ENCODE measurements at regions not wholly inside any gene's neighbourhood (a gene's known extent, or its start where the extent isn't known, plus 50 kb on each side); places are given as distances from the start of the nearest gene placed in this dataset.

DNA sequence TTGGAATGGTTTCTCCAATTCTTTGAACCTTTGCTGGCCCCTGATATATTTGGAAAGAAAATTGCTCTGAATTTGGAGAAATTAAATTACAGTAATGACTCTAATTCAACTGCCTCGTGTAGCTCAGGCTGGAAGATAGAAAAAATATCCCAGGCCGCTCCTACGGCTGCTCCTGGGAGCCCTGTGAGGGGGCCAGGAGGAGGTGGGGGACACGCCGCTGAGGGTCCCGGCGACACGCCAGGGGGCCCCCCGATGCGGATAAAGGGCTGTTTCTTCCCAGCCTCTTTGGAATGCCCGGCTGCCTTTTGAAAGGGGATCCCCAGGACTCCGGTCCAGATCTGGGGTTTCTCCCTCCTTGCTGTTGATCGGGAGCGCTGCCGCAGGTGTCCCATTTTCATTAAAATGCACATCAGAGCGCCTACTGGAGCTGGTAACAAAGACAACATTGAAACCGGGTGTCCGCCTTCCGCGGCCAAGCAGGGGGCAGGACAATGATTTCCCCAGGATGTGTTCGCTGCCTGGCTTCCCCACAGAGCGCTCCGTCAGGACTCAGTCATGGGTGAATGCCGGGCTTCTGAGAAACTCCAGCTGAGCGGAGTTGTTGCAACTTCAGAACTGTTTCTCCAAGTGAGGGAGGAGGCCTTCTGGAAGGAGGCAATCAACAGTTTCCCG is 200.1 kb upstream of the KBTBD8 start (continued):
- TF ChIP-seq SRF (IDR thresholded peaks at IDR 0.05; ENCODE audit: low read depth, low read length) (no peak), HDAC6 (IDR thresholded peaks at IDR 0.05; ENCODE audit: low read depth, low read length) (no peak), SP4 (IDR thresholded peaks at IDR 0.05; ENCODE audit: low read length) (no peak), POLR2A (IDR thresholded peaks at IDR 0.05; ENCODE audit: control extremely low read depth in 1 of 2, low read depth in 2 of 2, low read length in 2 of 2) (no peak), PHF8 (conservative IDR thresholded peaks at IDR 0.05; ENCODE audit: low read depth, low read length) (no peak), YY1 (IDR thresholded peaks at IDR 0.05; ENCODE audit: low read depth, low read length) (no peak), JUN (IDR thresholded peaks at IDR 0.05; ENCODE audit: low read depth, low read length) (no peak), EP300 (IDR thresholded peaks at IDR 0.05; ENCODE audit: borderline replicate concordance in 1 of 2, low read depth in 2 of 2, low read length in 2 of 2) (peak in 1 of 2 experiments; percentile 81; a peak in 1 of 3 replicates), TAF7 (optimal IDR thresholded peaks at IDR 0.05; ENCODE audit: borderline replicate concordance, low read depth, low read length) (no peak), CEBPB (IDR thresholded peaks at IDR 0.05; ENCODE audit: low read depth, low read length) (peak; percentile 9; the same call in 1 of the 2 replicates), TBP (IDR thresholded peaks at IDR 0.05; ENCODE audit: low read depth, low read length) (no peak), ZNF274 (IDR thresholded peaks at IDR 0.05; ENCODE audit: borderline replicate concordance, extremely low read depth, low read length) (no peak), CBX5 (IDR thresholded peaks at IDR 0.05; ENCODE audit: low read depth, low read length) (no peak), SP2 (IDR thresholded peaks at IDR 0.05; ENCODE audit: low read length) (no peak), RFX5 (IDR thresholded peaks at IDR 0.05; ENCODE audit: borderline replicate concordance, low read depth, low read length) (no peak), BCL11A (IDR thresholded peaks at IDR 0.05; ENCODE audit: low read depth in 2 of 2, low read length in 2 of 2) (peak in 1 of 2 experiments; percentile 36), SIN3A (conservative IDR thresholded peaks at IDR 0.05 in 1 of 2, IDR thresholded peaks at IDR 0.05 in 1 of 2; ENCODE audit: low read depth in 1 of 2, low read length in 2 of 2) (no peak), BRCA1 (IDR thresholded peaks at IDR 0.05; ENCODE audit: low read depth, low read length) (no peak)
- TF ChIP-seq, protein P1, sequence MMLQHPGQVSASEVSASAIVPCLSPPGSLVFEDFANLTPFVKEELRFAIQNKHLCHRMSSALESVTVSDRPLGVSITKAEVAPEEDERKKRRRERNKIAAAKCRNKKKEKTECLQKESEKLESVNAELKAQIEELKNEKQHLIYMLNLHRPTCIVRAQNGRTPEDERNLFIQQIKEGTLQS (IDR thresholded peaks at IDR 0.05; ENCODE audit: insufficient read depth, low read depth, low read length): no peak
- TF ChIP-seq, protein P2, sequence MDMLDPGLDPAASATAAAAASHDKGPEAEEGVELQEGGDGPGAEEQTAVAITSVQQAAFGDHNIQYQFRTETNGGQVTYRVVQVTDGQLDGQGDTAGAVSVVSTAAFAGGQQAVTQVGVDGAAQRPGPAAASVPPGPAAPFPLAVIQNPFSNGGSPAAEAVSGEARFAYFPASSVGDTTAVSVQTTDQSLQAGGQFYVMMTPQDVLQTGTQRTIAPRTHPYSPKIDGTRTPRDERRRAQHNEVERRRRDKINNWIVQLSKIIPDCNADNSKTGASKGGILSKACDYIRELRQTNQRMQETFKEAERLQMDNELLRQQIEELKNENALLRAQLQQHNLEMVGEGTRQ (IDR thresholded peaks at IDR 0.05; ENCODE audit: low read length): no peak

Data from H1 (cell line).